Neural cell (in vitro differentiated cells): ENCODE measurements at regions not wholly inside any gene's neighbourhood (a gene's known extent, or its start where the extent isn't known, plus 50 kb on each side); places are given as distances from the start of the nearest gene placed in this dataset.

Experiments used
- H2AFZ ChIP-seq: fragments of 200-600, 300-800 bp; sonication (generic), shearing (Covaris generic); 2 replicates; pipeline ENCODE4 v1.6.0; 2014; ENCODE audit warnings: low read depth, mild to moderate bottlenecking, antibody characterized with exemption, low read length, moderate library complexity
- H3F3A ChIP-seq: fragments of 200-600 bp; shearing (Covaris generic); 2 replicates; pipeline ENCODE4 v1.6.1; 2016; ENCODE audit warnings: mild to moderate bottlenecking, moderate library complexity, mixed read lengths, antibody characterized with exemption, low read length; ENCODE audit not compliant: insufficient read depth, poor library complexity, severe bottlenecking
- H3K27ac ChIP-seq: fragments of 200-600, 300-800 bp; sonication (generic), shearing (Covaris generic); 2 replicates; pipeline ENCODE4 v1.5.1; 2014; ENCODE audit warnings: mild to moderate bottlenecking, low read length, moderate library complexity
- H3K27me3 ChIP-seq: fragments of 300-800, 200-600 bp; sonication (generic), shearing (Covaris generic); 2 replicates; pipeline ENCODE4 v1.6.0; 2014; ENCODE audit warnings: mild to moderate bottlenecking, low read depth, low read length, moderate library complexity; ENCODE audit not compliant: insufficient read depth
- H3K36me3 ChIP-seq: fragments of 300-800, 200-600 bp; sonication (generic), shearing (Covaris generic); 2 replicates; pipeline ENCODE4 v1.5.1; 2014; ENCODE audit warnings: mild to moderate bottlenecking, antibody characterized with exemption, low read length, moderate library complexity; ENCODE audit not compliant: insufficient read depth
- H3K4me2 ChIP-seq: fragments of 300-800, 200-600 bp; sonication (generic), shearing (Covaris generic); 2 replicates; pipeline ENCODE4 v1.6.0; 2014; ENCODE audit warnings: mild to moderate bottlenecking, low read length
- H3K4me3 ChIP-seq: fragments of 300-800, 200-600 bp; sonication (generic), shearing (Covaris generic); 2 replicates; pipeline ENCODE4 v1.5.1; 2014; ENCODE audit warnings: mild to moderate bottlenecking, low read length, moderate library complexity
- H3K79me2 ChIP-seq: fragments of 200-600 bp; shearing (Covaris generic); replicated peaks from 2 replicates; pipeline ENCODE4 v1.6.0; 2014; ENCODE audit warnings: mild to moderate bottlenecking, low read length, moderate library complexity; ENCODE audit not compliant: insufficient read depth
- H3K9ac ChIP-seq: fragments of 300-800, 200-600 bp; sonication (generic), shearing (Covaris generic); 2 replicates; pipeline ENCODE4 v1.6.1; 2016; ENCODE audit warnings: mild to moderate bottlenecking, low read length, mixed read lengths
- H3K9me2 ChIP-seq: fragments of 200-600 bp; shearing (Covaris generic); 2 replicates; pipeline ENCODE4 v1.6.1; 2016; ENCODE audit warnings: mild to moderate bottlenecking, low read length, mixed read lengths; ENCODE audit not compliant: insufficient read depth
- H3K9me3 ChIP-seq: fragments of 200-600, 300-800 bp; sonication (generic), shearing (Covaris generic); 2 replicates; pipeline ENCODE4 v1.6.1; 2016; ENCODE audit warnings: mild to moderate bottlenecking, mixed run types, low read length, moderate library complexity, mixed read lengths
- H4K20me1 ChIP-seq: fragments of 200-600 bp; shearing (Covaris generic); 2 replicates; pipeline ENCODE4 v1.6.1; 2016; ENCODE audit warnings: mild to moderate bottlenecking, mixed run types; ENCODE audit not compliant: insufficient read depth
- CTCF ChIP-seq: fragments of 450-650 bp; IDR thresholded peaks from 2 replicates; pipeline ENCODE4 v1.5.1; 2014; ENCODE audit warnings: antibody characterized with exemption, mild to moderate bottlenecking, moderate library complexity; ENCODE audit not compliant: poor library complexity, severe bottlenecking
- EP300 ChIP-seq: fragments of 450-650 bp; conservative IDR thresholded peaks from 2 replicates; pipeline ENCODE4 v1.6.1; 2014; ENCODE audit warnings: antibody characterized with exemption, mild to moderate bottlenecking, moderate library complexity; ENCODE audit not compliant: poor library complexity, severe bottlenecking
- EZH2 ChIP-seq: fragments of 200-600, 300-800 bp; shearing (Covaris generic), sonication (generic); IDR thresholded peaks from 2 replicates; pipeline ENCODE4 v1.6.1; 2014; ENCODE audit warnings: antibody characterized with exemption, low read length, borderline replicate concordance, mild to moderate bottlenecking; ENCODE audit not compliant: insufficient read depth, poor library complexity, severe bottlenecking
- MXI1 ChIP-seq: fragments of 450-650 bp; conservative IDR thresholded peaks from 2 replicates; pipeline ENCODE4 v1.6.1; 2014; ENCODE audit warnings: antibody characterized with exemption, mild to moderate bottlenecking; ENCODE audit not compliant: poor library complexity, severe bottlenecking
- POLR2AphosphoS5 ChIP-seq: IDR thresholded peaks from 2 replicates; pipeline ENCODE4 v1.6.1; 2012
- RAD21 ChIP-seq: fragments of 450-650 bp; conservative IDR thresholded peaks from 2 replicates; pipeline ENCODE4 v1.6.1; 2014; ENCODE audit warnings: antibody characterized with exemption, mild to moderate bottlenecking, moderate library complexity
- REST ChIP-seq: IDR thresholded peaks from 2 replicates; pipeline ENCODE4 v1.6.1; 2012; ENCODE audit warnings: borderline replicate concordance
- SMC3 ChIP-seq: fragments of 450-650 bp; conservative IDR thresholded peaks from 2 replicates; pipeline ENCODE4 v1.6.1; 2014; ENCODE audit warnings: antibody characterized with exemption, mild to moderate bottlenecking, moderate library complexity; ENCODE audit not compliant: poor library complexity
- TAF1 ChIP-seq: IDR thresholded peaks from 2 replicates; pipeline ENCODE4 v1.6.1; 2012; ENCODE audit warnings: low read depth

- H3K4me3 ChIP-seq: no peak overlapping the region
- H3K27me3 ChIP-seq: no peaks in the 10 kb centered on the region
- H3K9ac ChIP-seq: no peak overlapping the region
- H3K79me2 ChIP-seq: no peaks in the 10 kb centered on the region
- no peak overlapping the region for H3K27ac ChIP-seq
- TF ChIP-seq EP300 (no peak), RAD21 (no peak), CTCF (no peak), REST (no peak), SMC3 (no peak), TAF1 (no peak), EZH2 (no peak), MXI1 (no peak), POLR2AphosphoS5 (no peak)
- no peak overlapping the region for H3K4me2 ChIP-seq
- H3K9me3 ChIP-seq: no peaks in the 10 kb centered on the region
- H4K20me1 ChIP-seq: no peaks in the 10 kb centered on the region
- no peaks in the 10 kb centered on the region for H3K9me2 ChIP-seq
- H2AFZ ChIP-seq: no peak overlapping the region
- H3K36me3 ChIP-seq: no peaks in the 10 kb centered on the region
- no peaks in the 10 kb centered on the region for H3F3A ChIP-seq
These were observed 460.1 kb upstream of the SLIT2 start for GRCh38 chr4:19791422-19792123.

- Histone ChIP-seq H3K4me2 (no peak overlapping the region), H3K9me2 (no peaks in the 10 kb centered on the region), H4K20me1 (no peaks in the 10 kb centered on the region), H3K36me3 (no peaks in the 10 kb centered on the region), H3F3A (no peaks in the 10 kb centered on the region), H3K9me3 (peaks cover 13% of the 10 kb centered on the region), H3K27me3 (no peaks in the 10 kb centered on the region), H2AFZ (no peak overlapping the region), H3K79me2 (no peaks in the 10 kb centered on the region), H3K27ac (no peak overlapping the region), H3K9ac (no peak overlapping the region), H3K4me3 (no peak overlapping the region)
- TF ChIP-seq POLR2AphosphoS5: no peak
- no peak for TF ChIP-seq EZH2
- TF ChIP-seq MXI1: no peak
- TF ChIP-seq REST: no peak
- TF ChIP-seq EP300: no peak
- no peak for TF ChIP-seq CTCF
- no peak for TF ChIP-seq SMC3
- TF ChIP-seq RAD21: no peak
- TF ChIP-seq TAF1: no peak
These were observed 465.1 kb upstream of the SLIT2 start for GRCh38 chr4:19786616-19787015.
